Panc1 (cell line): ENCODE measurements at regions not wholly inside any gene's neighbourhood (a gene's known extent, or its start where the extent isn't known, plus 50 kb on each side); places are given as distances from the start of the nearest gene placed in this dataset.

Experiments
- POLR2AphosphoS5 ChIP-seq: IDR thresholded peaks from 2 replicates; pipeline ENCODE4 v1.6.1; 2012; ENCODE audit warnings: mild to moderate bottlenecking, low read depth, low read length, moderate library complexity
- TCF7L2 ChIP-seq: IDR thresholded peaks from 2 replicates; pipeline ENCODE4 v1.6.1; 2011; ENCODE audit warnings: mild to moderate bottlenecking, low read depth, low read length, inconsistent platforms
- TF ChIP-seq, protein P1 (sequence below): fragments of 450-650 bp; IDR thresholded peaks from 2 replicates; pipeline ENCODE4 v1.5.1; 2017; ENCODE audit warnings: mild to moderate bottlenecking

DNA sequence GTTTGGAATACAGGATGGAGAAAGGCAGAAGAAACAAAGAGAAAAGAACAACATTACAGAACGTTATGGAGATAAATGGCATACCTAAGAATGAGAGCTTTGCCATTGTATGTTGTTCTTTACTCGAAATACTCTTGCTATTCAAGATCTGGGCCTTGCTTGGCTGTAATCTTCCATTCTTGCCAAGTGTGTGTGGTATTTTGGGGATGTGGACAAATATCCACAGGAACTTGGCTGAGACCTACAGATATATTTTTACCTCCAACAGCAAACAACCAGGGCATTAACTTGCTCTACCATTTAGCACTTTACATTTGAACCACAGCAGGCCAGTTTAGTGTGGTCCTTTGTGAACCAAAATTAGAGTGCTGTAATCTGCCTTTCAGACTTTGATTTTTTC lies 76.3 kb downstream of the DKK1 start:
- TF ChIP-seq TCF7L2, result no peak
- TF ChIP-seq, protein P1, sequence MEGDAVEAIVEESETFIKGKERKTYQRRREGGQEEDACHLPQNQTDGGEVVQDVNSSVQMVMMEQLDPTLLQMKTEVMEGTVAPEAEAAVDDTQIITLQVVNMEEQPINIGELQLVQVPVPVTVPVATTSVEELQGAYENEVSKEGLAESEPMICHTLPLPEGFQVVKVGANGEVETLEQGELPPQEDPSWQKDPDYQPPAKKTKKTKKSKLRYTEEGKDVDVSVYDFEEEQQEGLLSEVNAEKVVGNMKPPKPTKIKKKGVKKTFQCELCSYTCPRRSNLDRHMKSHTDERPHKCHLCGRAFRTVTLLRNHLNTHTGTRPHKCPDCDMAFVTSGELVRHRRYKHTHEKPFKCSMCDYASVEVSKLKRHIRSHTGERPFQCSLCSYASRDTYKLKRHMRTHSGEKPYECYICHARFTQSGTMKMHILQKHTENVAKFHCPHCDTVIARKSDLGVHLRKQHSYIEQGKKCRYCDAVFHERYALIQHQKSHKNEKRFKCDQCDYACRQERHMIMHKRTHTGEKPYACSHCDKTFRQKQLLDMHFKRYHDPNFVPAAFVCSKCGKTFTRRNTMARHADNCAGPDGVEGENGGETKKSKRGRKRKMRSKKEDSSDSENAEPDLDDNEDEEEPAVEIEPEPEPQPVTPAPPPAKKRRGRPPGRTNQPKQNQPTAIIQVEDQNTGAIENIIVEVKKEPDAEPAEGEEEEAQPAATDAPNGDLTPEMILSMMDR, result no peak
- TF ChIP-seq POLR2AphosphoS5, result no peak
